Parathyroid adenoma (tissue), 2 donors: ENCODE measurements at regions not wholly inside any gene's neighbourhood (a gene's known extent, or its start where the extent isn't known, plus 50 kb on each side); places are given as distances from the start of the nearest gene placed in this dataset.

Experiments
- H2AFZ ChIP-seq: fragments of 300-600 bp; sonication (generic); one replicate; pipeline ENCODE4 v1.7.0; 2017; ENCODE audit warnings: antibody characterized with exemption, mild to moderate bottlenecking
- H3K27ac ChIP-seq: fragments of 300-600 bp; sonication (generic); one replicate; pipeline ENCODE4 v1.7.0; 2017
- H3K27me3 ChIP-seq: fragments of 300-600 bp; sonication (generic); one replicate; pipeline ENCODE4 v1.7.0; 2017; ENCODE audit warnings: low read length; ENCODE audit not compliant: control insufficient read depth, insufficient read depth
- H3K36me3 ChIP-seq: fragments of 300-600 bp; sonication (generic); one replicate; pipeline ENCODE4 v1.7.0; 2017; ENCODE audit warnings: low read length; ENCODE audit not compliant: control insufficient read depth, insufficient read depth
- H3K4me1 ChIP-seq: fragments of 300-600 bp; sonication (generic); one replicate; pipeline ENCODE4 v1.7.0; 2017; ENCODE audit warnings: control low read depth
- H3K4me2 ChIP-seq: fragments of 300-600 bp; sonication (generic); one replicate; pipeline ENCODE4 v1.7.0; 2017; ENCODE audit warnings: low read length
- H3K4me3 ChIP-seq: fragments of 300-600 bp; sonication (generic); one replicate; pipeline ENCODE4 v1.7.0; 2017; ENCODE audit warnings: low read depth, low read length
- H3K79me2 ChIP-seq: fragments of 300-600 bp; sonication (generic); one replicate; pipeline ENCODE4 v1.7.0; 2017; ENCODE audit warnings: control low read depth
- H3K9ac ChIP-seq: fragments of 300-600 bp; sonication (generic); one replicate; pipeline ENCODE4 v1.7.0; 2017; ENCODE audit warnings: mild to moderate bottlenecking
- H3K9me3 ChIP-seq: fragments of 300-600 bp; sonication (generic); one replicate; pipeline ENCODE4 v1.7.0; 2017; ENCODE audit warnings: low read length; ENCODE audit not compliant: control insufficient read depth
- TF ChIP-seq, protein P1 (sequence below): fragments of 300-600 bp; sonication (generic); IDR thresholded peaks from one replicate; pipeline ENCODE4 v1.7.0; 2017; ENCODE audit warnings: antibody characterized with exemption, mild to moderate bottlenecking
- donor health status: primary hyperparathyroidism.

DNA sequence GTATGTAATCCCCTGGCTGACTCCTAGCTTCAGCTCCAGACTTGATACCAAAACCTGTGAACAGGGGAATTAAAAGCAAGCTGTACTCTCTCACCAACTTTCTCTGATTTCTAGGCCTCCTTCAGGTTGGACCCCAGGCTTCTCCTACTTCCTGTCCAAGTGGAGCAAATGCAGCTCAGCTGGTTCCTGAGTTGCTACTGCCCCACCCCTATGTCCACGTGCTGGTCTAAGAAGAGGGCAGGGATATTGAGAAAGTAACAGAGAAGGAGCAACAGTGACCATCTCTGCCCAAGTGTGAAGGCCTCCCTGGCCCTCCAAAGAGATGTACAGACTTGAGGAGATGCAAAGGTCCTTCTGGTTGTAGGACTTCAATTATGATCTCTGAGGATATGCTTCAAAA is 188.3 kb upstream of the MCHR2 start:
- H3K4me1 ChIP-seq, result no peaks in the 10 kb centered on the region
- no peak overlapping the region for H3K4me3 ChIP-seq
- H2AFZ ChIP-seq, result no peak overlapping the region
- H3K79me2 ChIP-seq, result no peaks in the 10 kb centered on the region
- no peak overlapping the region for H3K4me2 ChIP-seq
- H3K9me3 ChIP-seq, result no peaks in the 10 kb centered on the region
- TF ChIP-seq, protein P1, sequence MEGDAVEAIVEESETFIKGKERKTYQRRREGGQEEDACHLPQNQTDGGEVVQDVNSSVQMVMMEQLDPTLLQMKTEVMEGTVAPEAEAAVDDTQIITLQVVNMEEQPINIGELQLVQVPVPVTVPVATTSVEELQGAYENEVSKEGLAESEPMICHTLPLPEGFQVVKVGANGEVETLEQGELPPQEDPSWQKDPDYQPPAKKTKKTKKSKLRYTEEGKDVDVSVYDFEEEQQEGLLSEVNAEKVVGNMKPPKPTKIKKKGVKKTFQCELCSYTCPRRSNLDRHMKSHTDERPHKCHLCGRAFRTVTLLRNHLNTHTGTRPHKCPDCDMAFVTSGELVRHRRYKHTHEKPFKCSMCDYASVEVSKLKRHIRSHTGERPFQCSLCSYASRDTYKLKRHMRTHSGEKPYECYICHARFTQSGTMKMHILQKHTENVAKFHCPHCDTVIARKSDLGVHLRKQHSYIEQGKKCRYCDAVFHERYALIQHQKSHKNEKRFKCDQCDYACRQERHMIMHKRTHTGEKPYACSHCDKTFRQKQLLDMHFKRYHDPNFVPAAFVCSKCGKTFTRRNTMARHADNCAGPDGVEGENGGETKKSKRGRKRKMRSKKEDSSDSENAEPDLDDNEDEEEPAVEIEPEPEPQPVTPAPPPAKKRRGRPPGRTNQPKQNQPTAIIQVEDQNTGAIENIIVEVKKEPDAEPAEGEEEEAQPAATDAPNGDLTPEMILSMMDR, result no peak
- no peaks in the 10 kb centered on the region for H3K27me3 ChIP-seq
- no peak overlapping the region for H3K27ac ChIP-seq
- no peak overlapping the region for H3K9ac ChIP-seq
- H3K36me3 ChIP-seq, result no peaks in the 10 kb centered on the region

DNA sequence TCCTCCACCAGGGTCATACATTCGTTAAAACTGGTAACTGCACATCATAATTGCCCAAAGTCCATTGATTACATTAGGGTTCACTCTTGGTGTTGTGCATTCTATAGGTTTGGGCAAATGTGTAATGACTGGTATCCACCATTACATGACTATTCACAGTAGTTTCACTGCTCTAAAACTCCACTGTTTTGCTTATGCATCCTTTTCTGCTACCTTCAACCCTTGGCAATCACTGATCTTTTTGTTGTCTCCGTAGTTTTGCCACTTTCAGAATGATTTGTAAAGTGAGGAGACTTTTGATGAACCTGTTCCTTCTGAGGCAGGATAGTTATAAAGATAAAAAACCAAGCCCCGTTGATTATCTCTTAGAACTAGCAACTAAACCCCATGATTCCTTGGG is 187.3 kb upstream of the MCHR2 start:
- no peak overlapping the region for H3K4me3 ChIP-seq
- H3K27me3 ChIP-seq, result no peaks in the 10 kb centered on the region
- TF ChIP-seq, protein P1, result no peak

GRCh38 chr6:100179576-100179975 is 185.6 kb upstream of the MCHR2 start:
- H2AFZ ChIP-seq, result no peak overlapping the region
- TF ChIP-seq, protein P1, result no peak
- H3K4me1 ChIP-seq, result no peaks in the 10 kb centered on the region
- H3K4me3 ChIP-seq, result no peak overlapping the region
- no peaks in the 10 kb centered on the region for H3K9me3 ChIP-seq
- H3K27ac ChIP-seq, result no peak overlapping the region
- H3K79me2 ChIP-seq, result no peaks in the 10 kb centered on the region
- H3K4me2 ChIP-seq, result no peak overlapping the region
- no peaks in the 10 kb centered on the region for H3K36me3 ChIP-seq
- H3K9ac ChIP-seq, result no peak overlapping the region
- no peaks in the 10 kb centered on the region for H3K27me3 ChIP-seq

More for the DNA sequence above, 187.3 kb upstream of the MCHR2 start:
- H3K79me2 ChIP-seq, result no peaks in the 10 kb centered on the region
- H3K9me3 ChIP-seq, result no peaks in the 10 kb centered on the region
- H3K27ac ChIP-seq, result no peak overlapping the region
- H2AFZ ChIP-seq, result no peak overlapping the region
- no peak overlapping the region for H3K9ac ChIP-seq
- no peaks in the 10 kb centered on the region for H3K36me3 ChIP-seq
- H3K4me1 ChIP-seq, result no peaks in the 10 kb centered on the region
- H3K4me2 ChIP-seq, result no peak overlapping the region

GRCh38 chr6:100177956-100178355 is 183.9 kb upstream of the MCHR2 start:
- no peaks in the 10 kb centered on the region for H3K79me2 ChIP-seq
- H3K36me3 ChIP-seq, result no peaks in the 10 kb centered on the region
- TF ChIP-seq, protein P1, result no peak
- H3K4me1 ChIP-seq, result no peaks in the 10 kb centered on the region
- no peaks in the 10 kb centered on the region for H3K9me3 ChIP-seq
- no peak overlapping the region for H3K4me3 ChIP-seq
- no peaks in the 10 kb centered on the region for H3K27me3 ChIP-seq
- no peak overlapping the region for H3K4me2 ChIP-seq
- H3K27ac ChIP-seq, result no peak overlapping the region
- H2AFZ ChIP-seq, result no peak overlapping the region
- no peak overlapping the region for H3K9ac ChIP-seq

GRCh38 chr6:100176951-100177710 is 183.1 kb upstream of the MCHR2 start:
- TF ChIP-seq, protein P1, result no peak
- no peak overlapping the region for H3K4me2 ChIP-seq
- no peak overlapping the region for H2AFZ ChIP-seq
- H3K36me3 ChIP-seq, result no peaks in the 10 kb centered on the region
- no peaks in the 10 kb centered on the region for H3K27me3 ChIP-seq
- H3K27ac ChIP-seq, result no peak overlapping the region
- no peak overlapping the region for H3K9ac ChIP-seq
- H3K4me1 ChIP-seq, result no peaks in the 10 kb centered on the region
- H3K4me3 ChIP-seq, result no peak overlapping the region
- H3K9me3 ChIP-seq, result no peaks in the 10 kb centered on the region
- no peaks in the 10 kb centered on the region for H3K79me2 ChIP-seq
